ENCODE measurements at regions not wholly inside any gene's neighbourhood (a gene's known extent, or its start where the extent isn't known, plus 50 kb on each side); places are given as distances from the start of the nearest gene placed in this dataset.

DNA sequence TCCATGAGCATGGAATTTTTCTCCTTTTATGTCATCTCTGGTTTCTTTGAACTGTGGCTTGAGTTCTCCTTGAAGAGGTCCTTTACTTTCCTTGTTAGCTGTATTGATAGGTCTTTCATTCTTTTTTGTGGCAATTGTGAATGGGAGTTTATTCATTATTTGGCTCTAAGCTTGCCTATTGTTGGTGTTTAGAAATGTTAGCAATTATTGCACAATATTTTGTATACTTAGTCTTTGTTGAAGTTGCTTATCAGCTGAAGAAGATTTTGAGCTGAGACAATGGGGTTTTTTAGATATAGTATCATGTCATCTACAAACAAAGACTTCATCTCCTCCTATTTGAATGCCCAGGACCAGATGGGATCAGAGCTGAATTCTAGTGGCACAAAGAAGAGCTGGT lies 1143.8 kb downstream of the XPNPEP1 start:
- H2BK15ac ChIP-seq (ENCODE audit: low read length): no peak overlapping the region
- no peak overlapping the region for H3K4ac ChIP-seq (replicated peaks; ENCODE audit: insufficient read length, low read depth, low read length)
- no peak overlapping the region for H3K14ac ChIP-seq (ENCODE audit: insufficient read length)
- no peaks in the 10 kb centered on the region for H3K79me1 ChIP-seq (ENCODE audit: low read depth, low read length)
- ChIA-PET CTCF (ENCODE audit: partially characterized antibody) (interaction anchor here (0.6 kb wide), 1 partner anchor 10 kb away, joined by 3 read pairs; no protein-coding TSS in a partner anchor), POLR2A (ENCODE audit: partially characterized antibody) (no interaction called here)
- H2AK5ac ChIP-seq (ENCODE audit: low read depth, low read length): no peak overlapping the region
- H3K4me1 ChIP-seq (replicated peaks in 1 of 4; ENCODE audit: control insufficient read depth in 3 of 4, insufficient read depth in 4 of 4, low read length in 3 of 4): no peaks in the 10 kb centered on the region
- no peaks in the 10 kb centered on the region for H4K20me1 ChIP-seq (replicated peaks in 1 of 2; ENCODE audit: control insufficient read depth in 1 of 2, insufficient read depth in 2 of 2, low read length in 2 of 2)
- H3K4me3 ChIP-seq (ENCODE audit: extremely low read depth in 1 of 4, insufficient read depth in 2 of 4, low read depth in 3 of 4, low read length in 4 of 4): no peak overlapping the region
- H3K9me3 ChIP-seq (ENCODE audit: insufficient read depth in 2 of 2, low read depth in 1 of 2, low read length in 1 of 2): peaks cover under 1 to 9% of the 10 kb centered on the region in 2 experiments; a peak in 3 of 4 replicates
- no peaks in the 10 kb centered on the region for H3K79me2 ChIP-seq (ENCODE audit: control insufficient read depth in 1 of 2, insufficient read depth in 2 of 2, low read length in 2 of 2)
- no peak overlapping the region for H3K56ac ChIP-seq (replicated peaks; ENCODE audit: insufficient read length, low read depth, low read length)
- no peaks in the 10 kb centered on the region for H3K36me3 ChIP-seq (ENCODE audit: control insufficient read depth in 2 of 4, insufficient read depth in 4 of 4, low read length in 3 of 4)
- H2BK120ac ChIP-seq (replicated peaks; ENCODE audit: low read depth, low read length): no peak overlapping the region
- TF ChIP-seq SAP30 (IDR thresholded peaks at IDR 0.05; ENCODE audit: insufficient read depth, insufficient replicate concordance, low read length) (no peak), CEBPB (IDR thresholded peaks at IDR 0.05; ENCODE audit: low read depth, low read length) (peak; percentile 24; the same call in 1 of the 2 replicates)
- H3K27ac ChIP-seq (ENCODE audit: low read depth, low read length): no peak overlapping the region
- FAIRE-seq (no peak), DNase-seq (ENCODE audit: low read depth in 1 of 2, low spot score in 2 of 2) (no peak)
- peaks cover 0 to 3% (median 0%) of the 10 kb centered on the region in 4 experiments; a peak in 2 of 7 replicates for H3K27me3 ChIP-seq (replicated peaks in 1 of 4; ENCODE audit: control insufficient read depth in 3 of 4, extremely low read depth in 1 of 4, insufficient read depth in 3 of 4, low read length in 3 of 4)
- no peak overlapping the region for H2BK12ac ChIP-seq (ENCODE audit: low read depth, low read length)
- H3K4me2 ChIP-seq (ENCODE audit: insufficient read depth in 1 of 2, low read depth in 2 of 2, low read length in 2 of 2): no peak overlapping the region
- no peak overlapping the region for H3K23ac ChIP-seq (ENCODE audit: insufficient read length)
- no peaks in the 10 kb centered on the region for H3K23me2 ChIP-seq (ENCODE audit: low read depth, low read length)
- H3K9ac ChIP-seq (replicated peaks in 1 of 4; ENCODE audit: extremely low read depth in 1 of 4, low read depth in 3 of 4, low read length in 3 of 4): no peak overlapping the region
- no peak overlapping the region for H2BK5ac ChIP-seq (ENCODE audit: low read depth, low read length)
- H4K5ac ChIP-seq (ENCODE audit: insufficient read length, low read depth, low read length): no peak overlapping the region
- no peak overlapping the region for H3K18ac ChIP-seq (ENCODE audit: extremely low read depth, low read length)
- H4K8ac ChIP-seq (ENCODE audit: extremely low read depth, insufficient read depth, low read length): no peak overlapping the region
- no peak overlapping the region for H2BK20ac ChIP-seq (ENCODE audit: low read length)
- H4K91ac ChIP-seq (replicated peaks; ENCODE audit: insufficient read length, low read length): no peak overlapping the region
- no peak overlapping the region for H2AFZ ChIP-seq (ENCODE audit: low read length)
